Upper lobe of left lung (tissue), 4 donors: ENCODE measurements at regions not wholly inside any gene's neighbourhood (a gene's known extent, or its start where the extent isn't known, plus 50 kb on each side); places are given as distances from the start of the nearest gene placed in this dataset.

Source experiments
- POLR2A ChIP-seq, 4 donors: fragments of 450-650 bp; IDR thresholded peaks; one replicate each; pipeline ENCODE4 v1.5.1; 2016 to 2017; ENCODE audit warnings: antibody characterized with exemption in 4 of 4, mild to moderate bottlenecking in 2 of 4
- POLR2AphosphoS5 ChIP-seq, 2 donors: sonication (generic); formaldehyde crosslinking; IDR thresholded peaks; one replicate each; pipeline ENCODE4 v1.5.1; 2017; ENCODE audit warnings: antibody characterized with exemption in 2 of 2

DNA sequence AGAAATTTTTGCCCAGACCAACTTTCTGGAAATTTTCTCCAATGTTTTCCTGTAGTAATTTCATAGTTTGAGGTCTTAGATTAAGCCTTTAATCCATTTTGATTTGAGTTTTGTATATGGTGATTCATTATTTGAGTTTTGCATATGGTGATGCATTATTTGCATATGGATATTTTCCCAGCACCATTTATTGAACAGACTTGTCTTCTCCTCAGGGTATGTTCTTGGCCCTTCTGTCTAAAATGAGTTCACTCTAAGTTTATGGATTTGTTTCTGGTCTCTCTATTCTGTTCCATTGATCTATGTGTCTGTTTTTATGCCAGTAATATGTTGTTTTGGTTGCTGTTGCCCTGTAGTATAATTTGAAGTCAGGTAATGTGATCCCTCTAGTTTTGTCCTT is 139.3 kb downstream of the SLC25A46 start:
- TF ChIP-seq POLR2AphosphoS5 (IDR thresholded peaks at IDR 0.05) (no peak), POLR2A (IDR thresholded peaks at IDR 0.05) (no peak)
